Gastroesophageal sphincter (tissue), 4 donors: ENCODE measurements at regions not wholly inside any gene's neighbourhood (a gene's known extent, or its start where the extent isn't known, plus 50 kb on each side); places are given as distances from the start of the nearest gene placed in this dataset.

Experiments used
- ATAC-seq: fragments of 150-250 bp; one replicate; pipeline ENCODE4 v1.9.1; 2016; ENCODE audit warnings: mild to moderate bottlenecking, moderate library complexity
- H3K27ac ChIP-seq, 4 donors: fragments of 200-600 bp; sonication (generic) in 3 of 4; 1 replicate in 3 of 4; 2 replicates in 1 of 4; pipeline ENCODE4 v1.5.1; 2016 to 2019
- H3K27me3 ChIP-seq: fragments of 200-600 bp; sonication (generic); one replicate; pipeline ENCODE4 v1.5.1; 2019
- H3K36me3 ChIP-seq, 2 donors: fragments of 200-600 bp; sonication (generic); one replicate each; pipeline ENCODE4 v1.5.1; 2019; ENCODE audit warnings: control low read depth in 1 of 2
- H3K4me1 ChIP-seq, 3 donors: fragments of 200-600 bp; sonication (generic); 1 replicate in 2 of 3; 2 replicates in 1 of 3; pipeline ENCODE4 v1.5.1; 2016 to 2019; ENCODE audit warnings: control low read depth in 2 of 3
- H3K4me3 ChIP-seq, 2 donors: fragments of 200-600 bp; sonication (generic); one replicate each; pipeline ENCODE4 v1.5.1; 2019; ENCODE audit warnings: mild to moderate bottlenecking in 1 of 2, moderate library complexity in 1 of 2
- H3K9me3 ChIP-seq, 3 donors: fragments of 200-600 bp; sonication (generic); one replicate each; pipeline ENCODE4 v1.5.1; 2017 to 2019; ENCODE audit warnings: control low read depth in 2 of 3
- EP300 ChIP-seq: sonication (generic); formaldehyde crosslinking; IDR thresholded peaks from one replicate; pipeline ENCODE4 v1.6.1; 2017; ENCODE audit warnings: antibody characterized with exemption, mild to moderate bottlenecking
- POLR2A ChIP-seq, 2 donors: fragments of 450-650 bp; IDR thresholded peaks; one replicate each; pipeline ENCODE4 v1.6.1; 2017; ENCODE audit warnings: antibody characterized with exemption in 2 of 2, mild to moderate bottlenecking in 2 of 2, moderate library complexity in 1 of 2
- POLR2AphosphoS5 ChIP-seq: sonication (generic); formaldehyde crosslinking; IDR thresholded peaks from one replicate; pipeline ENCODE4 v1.6.1; 2017; ENCODE audit warnings: antibody characterized with exemption
- WGBS, 2 donors: methylation state at CpG; one replicate each; pipeline ENCODE4 v1.1.5; 2018; ENCODE audit warnings: low coverage in 1 of 2; 5-methylcytosine and 5-hydroxymethylcytosine counted together
- TF ChIP-seq, protein P1 (sequence below), 4 experiments: fragments of 200-600 bp in 2 of 4; fragments of 450-650 bp in 2 of 4; sonication (generic) in 1 of 4; IDR thresholded peaks; one replicate each; pipeline ENCODE4 v1.5.1; 2017 to 2019; ENCODE audit warnings: antibody characterized with exemption in 4 of 4, mild to moderate bottlenecking in 2 of 4, moderate library complexity in 2 of 4

DNA sequence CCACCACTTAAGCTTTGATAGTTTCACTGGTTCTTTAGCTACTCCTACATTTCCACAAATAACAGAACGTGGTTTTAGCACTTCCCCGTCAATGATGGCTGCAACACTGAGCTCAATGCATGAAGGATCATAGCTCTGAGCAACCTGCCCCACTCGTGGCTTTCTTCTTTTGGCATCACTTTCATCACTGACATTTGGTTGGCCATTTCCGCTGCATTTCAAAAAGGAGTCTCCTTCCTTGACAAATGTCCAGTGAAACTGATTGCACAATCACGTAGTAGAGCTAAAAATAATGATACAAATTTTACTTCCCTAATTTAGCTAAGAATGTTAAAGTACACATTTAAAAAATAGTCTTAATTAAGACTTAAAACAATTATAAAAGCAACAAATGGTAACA, 205.2 kb upstream of the HDAC4 start:
- Histone ChIP-seq H3K9me3 (peaks cover 0 to 7% (median 0%) of the 10 kb centered on the region in 3 donors), H3K4me3 (no peak overlapping the region), H3K27ac (no peak overlapping the region), H3K4me1 (no peaks in the 10 kb centered on the region), H3K36me3 (no peaks in the 10 kb centered on the region), H3K27me3 (peaks cover 18% of the 10 kb centered on the region)
- ATAC-seq = no peak
- WGBS, 2 donors = 44 to 58% methylated on average over 3 to 5 of the region's 5 CpGs
- TF ChIP-seq POLR2A (IDR thresholded peaks at IDR 0.05) (no peak), EP300 (no peak), POLR2AphosphoS5 (no peak)
- TF ChIP-seq, protein P1, sequence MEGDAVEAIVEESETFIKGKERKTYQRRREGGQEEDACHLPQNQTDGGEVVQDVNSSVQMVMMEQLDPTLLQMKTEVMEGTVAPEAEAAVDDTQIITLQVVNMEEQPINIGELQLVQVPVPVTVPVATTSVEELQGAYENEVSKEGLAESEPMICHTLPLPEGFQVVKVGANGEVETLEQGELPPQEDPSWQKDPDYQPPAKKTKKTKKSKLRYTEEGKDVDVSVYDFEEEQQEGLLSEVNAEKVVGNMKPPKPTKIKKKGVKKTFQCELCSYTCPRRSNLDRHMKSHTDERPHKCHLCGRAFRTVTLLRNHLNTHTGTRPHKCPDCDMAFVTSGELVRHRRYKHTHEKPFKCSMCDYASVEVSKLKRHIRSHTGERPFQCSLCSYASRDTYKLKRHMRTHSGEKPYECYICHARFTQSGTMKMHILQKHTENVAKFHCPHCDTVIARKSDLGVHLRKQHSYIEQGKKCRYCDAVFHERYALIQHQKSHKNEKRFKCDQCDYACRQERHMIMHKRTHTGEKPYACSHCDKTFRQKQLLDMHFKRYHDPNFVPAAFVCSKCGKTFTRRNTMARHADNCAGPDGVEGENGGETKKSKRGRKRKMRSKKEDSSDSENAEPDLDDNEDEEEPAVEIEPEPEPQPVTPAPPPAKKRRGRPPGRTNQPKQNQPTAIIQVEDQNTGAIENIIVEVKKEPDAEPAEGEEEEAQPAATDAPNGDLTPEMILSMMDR (IDR thresholded peaks at IDR 0.05) = no peak

DNA sequence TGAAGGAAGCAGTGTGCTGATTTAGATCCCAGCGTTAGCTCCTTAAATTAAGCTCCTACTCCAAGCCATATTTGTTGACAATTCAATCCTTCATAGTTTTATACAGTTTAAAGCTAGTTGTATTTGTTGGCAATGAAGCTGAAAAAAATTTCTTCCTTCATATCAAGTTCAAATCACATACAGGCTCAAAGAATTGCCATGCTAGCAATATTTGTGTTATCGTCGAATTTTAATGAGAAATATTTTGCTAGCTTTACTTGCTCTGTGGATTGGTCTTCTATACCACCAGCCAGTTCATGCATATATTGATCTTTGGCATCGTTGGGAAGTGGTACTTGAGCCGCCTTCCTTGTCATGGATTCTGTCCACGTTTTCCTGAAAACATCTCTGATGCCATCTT, 204.6 kb upstream of the HDAC4 start:
- ATAC-seq = no peak
- H3K9me3 ChIP-seq = peaks cover 0 to 7% (median 0%) of the 10 kb centered on the region in 3 donors
- no peak overlapping the region for H3K4me3 ChIP-seq
- no peaks in the 10 kb centered on the region for H3K36me3 ChIP-seq
- 72 to 80% methylated on average over 6 of the region's 6 CpGs for WGBS, 2 donors
- H3K27me3 ChIP-seq = peaks cover 18% of the 10 kb centered on the region
- H3K27ac ChIP-seq = no peak overlapping the region
- no peak for TF ChIP-seq POLR2A (IDR thresholded peaks at IDR 0.05)
- TF ChIP-seq, protein P1 (IDR thresholded peaks at IDR 0.05) = no peak
- TF ChIP-seq POLR2AphosphoS5 = no peak
- TF ChIP-seq EP300 = no peak
- no peaks in the 10 kb centered on the region for H3K4me1 ChIP-seq

DNA sequence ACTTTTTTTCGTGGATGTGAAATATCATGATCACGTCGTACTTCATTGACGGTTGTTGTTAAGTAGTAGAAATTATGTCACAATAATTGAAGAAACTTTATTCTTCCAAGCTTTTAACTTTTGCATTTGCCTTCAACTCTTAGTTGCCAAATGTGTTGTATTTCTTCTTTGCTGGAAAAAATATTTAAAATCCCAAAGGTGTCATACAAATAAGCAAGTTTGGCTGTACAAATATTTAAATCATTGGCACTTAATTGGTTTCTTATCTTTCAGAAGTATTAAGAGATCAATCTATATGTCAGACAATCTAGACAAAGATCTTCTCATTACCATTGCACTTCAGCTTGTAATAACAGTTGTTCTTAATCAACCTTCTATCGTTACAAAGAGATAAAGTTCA, 204.0 kb upstream of the HDAC4 start:
- ATAC-seq = no peak
- H3K9me3 ChIP-seq = peaks cover 0 to 7% (median 0%) of the 10 kb centered on the region in 3 donors
- peaks cover 18% of the 10 kb centered on the region for H3K27me3 ChIP-seq
- H3K27ac ChIP-seq = no peak overlapping the region
- H3K4me1 ChIP-seq = no peaks in the 10 kb centered on the region
- no peak overlapping the region for H3K4me3 ChIP-seq
- TF ChIP-seq POLR2A (IDR thresholded peaks at IDR 0.05) (no peak), POLR2AphosphoS5 (no peak), EP300 (no peak)
- TF ChIP-seq, protein P1 (IDR thresholded peaks at IDR 0.05) = no peak
- WGBS, 2 donors = 58 to 80% methylated on average over 5 of the region's 5 CpGs
- no peaks in the 10 kb centered on the region for H3K36me3 ChIP-seq

DNA sequence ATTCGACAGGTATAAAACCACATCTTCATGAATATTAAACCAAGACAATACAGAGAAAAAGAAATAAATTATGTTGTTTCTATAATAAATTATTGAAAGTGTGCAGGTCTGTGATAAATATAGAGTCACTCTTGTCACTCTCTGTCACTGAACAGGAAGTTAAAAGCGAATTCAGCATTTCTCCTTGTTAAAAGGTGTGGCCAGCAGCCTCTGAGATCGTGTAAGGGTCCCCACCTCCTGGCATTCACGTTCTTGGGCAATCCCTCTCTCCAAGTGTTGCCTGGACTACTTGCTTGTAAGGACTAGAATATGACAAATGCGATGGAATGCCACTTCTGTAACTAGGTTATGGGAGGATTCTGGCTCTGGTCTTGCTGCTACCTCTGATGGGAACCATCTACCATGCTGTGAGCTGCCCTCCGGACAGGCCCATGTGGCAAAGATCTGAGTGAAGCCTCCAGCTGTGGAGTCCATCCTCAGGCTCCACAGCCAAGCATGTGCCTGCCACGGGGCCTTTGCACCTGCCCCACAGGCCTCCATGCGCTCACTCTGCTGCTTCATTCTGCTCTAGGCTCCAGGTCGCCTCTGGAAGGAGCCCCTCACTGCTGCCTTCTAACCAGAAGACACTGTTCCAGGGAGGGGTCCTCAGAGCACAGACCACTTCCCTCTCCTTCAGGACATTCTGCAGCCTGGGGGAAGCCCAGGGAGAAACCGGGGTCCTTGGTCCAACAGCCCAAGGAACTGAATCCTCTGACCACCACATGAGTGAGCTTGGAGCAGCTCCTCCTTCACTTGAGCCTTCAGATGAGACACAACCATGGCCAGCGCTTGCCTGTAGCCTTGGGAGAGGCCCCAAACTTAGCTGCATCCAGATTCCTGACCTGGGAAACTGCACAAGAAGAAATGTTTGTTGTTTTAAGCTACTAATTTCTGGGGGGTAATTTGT, 202.9 kb upstream of the HDAC4 start:
- WGBS, 2 donors = 94 to 95% methylated on average over 2 to 4 of the region's 11 CpGs
- TF ChIP-seq EP300 (no peak), POLR2A (IDR thresholded peaks at IDR 0.05) (no peak), POLR2AphosphoS5 (no peak)
- TF ChIP-seq, protein P1 (IDR thresholded peaks at IDR 0.05) = no peak
- H3K4me1 ChIP-seq = no peaks in the 10 kb centered on the region
- H3K36me3 ChIP-seq = no peaks in the 10 kb centered on the region
- H3K4me3 ChIP-seq = no peak overlapping the region
- no peak for ATAC-seq
- peaks cover 0 to 7% (median 0%) of the 10 kb centered on the region in 3 donors for H3K9me3 ChIP-seq
- no peak overlapping the region for H3K27ac ChIP-seq
- H3K27me3 ChIP-seq = peaks cover 18% of the 10 kb centered on the region
